Upper lobe of left lung (tissue), 4 donors: ENCODE measurements at regions not wholly inside any gene's neighbourhood (a gene's known extent, or its start where the extent isn't known, plus 50 kb on each side); places are given as distances from the start of the nearest gene placed in this dataset.

Experiments
- CTCF ChIP-seq, 6 experiments: fragments of 450-650 bp in 4 of 6; fragments of 200-600 bp in 2 of 6; sonication (generic) in 2 of 6; IDR thresholded peaks; one replicate each; pipeline ENCODE4 v1.5.1; 2016 to 2019; ENCODE audit warnings: antibody characterized with exemption in 6 of 6
- EP300 ChIP-seq, 4 donors: sonication (generic); formaldehyde crosslinking; IDR thresholded peaks; one replicate each; pipeline ENCODE4 v1.5.1; 2017; ENCODE audit warnings: antibody characterized with exemption in 4 of 4, control low read depth in 2 of 4
- POLR2A ChIP-seq, 4 donors: fragments of 450-650 bp; IDR thresholded peaks; one replicate each; pipeline ENCODE4 v1.5.1; 2016 to 2017; ENCODE audit warnings: antibody characterized with exemption in 4 of 4, mild to moderate bottlenecking in 2 of 4
- POLR2AphosphoS5 ChIP-seq, 2 donors: sonication (generic); formaldehyde crosslinking; IDR thresholded peaks; one replicate each; pipeline ENCODE4 v1.5.1; 2017; ENCODE audit warnings: antibody characterized with exemption in 2 of 2

GRCh38 chr1:208369045-208369444, 124.9 kb upstream of the PLXNA2 start:
- TF ChIP-seq CTCF (IDR thresholded peaks at IDR 0.05), result no peak
- no peak for TF ChIP-seq POLR2A (IDR thresholded peaks at IDR 0.05)
- TF ChIP-seq POLR2AphosphoS5 (IDR thresholded peaks at IDR 0.05), result no peak
- TF ChIP-seq EP300 (IDR thresholded peaks at IDR 0.05), result no peak
